ENCODE measurements at regions not wholly inside any gene's neighbourhood (a gene's known extent, or its start where the extent isn't known, plus 50 kb on each side); places are given as distances from the start of the nearest gene placed in this dataset.
A peak's percentile ranks its signal among the peaks of the same experiment; 100 is the strongest.
"Not testable (repeated sequence)": the region's sequence is repeated elsewhere in the genome, so short reads cannot be mapped to it uniquely, and the experiment has no call there.

GRCh38 chr1:29397981-29398380 is 161.7 kb downstream of the PTPRU start:
- no peak for DNase-seq (ENCODE audit: low read depth)

GRCh38 chr1:29397256-29397590 is 160.9 kb downstream of the PTPRU start:
- no peak for DNase-seq (ENCODE audit: low read depth)

GRCh38 chr1:29396438-29397255 is 160.3 kb downstream of the PTPRU start:
- DNase-seq (ENCODE audit: low read depth): peak; percentile 13

- DNase-seq (ENCODE audit: low read depth): no peak
These were observed 159.6 kb downstream of the PTPRU start for GRCh38 chr1:29395736-29396437.

GRCh38 chr1:29394521-29395225 is 158.4 kb downstream of the PTPRU start:
- no peak for DNase-seq (ENCODE audit: low read depth)

GRCh38 chr1:29393451-29393826 is 157.1 kb downstream of the PTPRU start:
- no peak for DNase-seq (ENCODE audit: low read depth)

- no peak for DNase-seq (ENCODE audit: low read depth)
These were observed 156.4 kb downstream of the PTPRU start for GRCh38 chr1:29392486-29393450.

- no peak for DNase-seq (ENCODE audit: low read depth)
These were observed 155.7 kb downstream of the PTPRU start for GRCh38 chr1:29392036-29392435.

GRCh38 chr1:29391362-29391880 is 155.1 kb downstream of the PTPRU start:
- DNase-seq (ENCODE audit: low read depth): no peak

- no peak for DNase-seq (ENCODE audit: low read depth)
These were observed 154.4 kb downstream of the PTPRU start for GRCh38 chr1:29390491-29391361.

GRCh38 chr1:29390075-29390474 is 153.8 kb downstream of the PTPRU start:
- no peak for DNase-seq (ENCODE audit: low read depth)

GRCh38 chr1:29389533-29390041 is 153.3 kb downstream of the PTPRU start:
- DNase-seq (ENCODE audit: low read depth): no peak

GRCh38 chr1:29388884-29389283 is 152.6 kb downstream of the PTPRU start:
- DNase-seq (ENCODE audit: low read depth): no peak

GRCh38 chr1:29388170-29388569 is 151.8 kb downstream of the PTPRU start:
- DNase-seq (ENCODE audit: low read depth): no peak

GRCh38 chr1:29387210-29387609 is 150.9 kb downstream of the PTPRU start:
- no peak for DNase-seq (ENCODE audit: low read depth)

GRCh38 chr1:29386453-29386852 is 150.1 kb downstream of the PTPRU start:
- not testable (repeated sequence) for DNase-seq (ENCODE audit: low read depth)

GRCh38 chr1:29385966-29386365 is 149.6 kb downstream of the PTPRU start:
- DNase-seq (ENCODE audit: low read depth): no peak

- no peak for DNase-seq (ENCODE audit: low read depth)
These were observed 148.2 kb downstream of the PTPRU start for GRCh38 chr1:29384496-29385015.

GRCh38 chr1:29383746-29384371 is 147.5 kb downstream of the PTPRU start:
- no peak for DNase-seq (ENCODE audit: low read depth)
